ENCODE measurements at regions not wholly inside any gene's neighbourhood (a gene's known extent, or its start where the extent isn't known, plus 50 kb on each side); places are given as distances from the start of the nearest gene placed in this dataset.

GRCh38 chr5:3201121-3201520 lies 394.5 kb upstream of the IRX1 start (continued):
- TF ChIP-seq CHD7 (IDR thresholded peaks at IDR 0.05; ENCODE audit: insufficient replicate concordance, low read length): no peak
- TF ChIP-seq POLR2AphosphoS5 (IDR thresholded peaks at IDR 0.05; ENCODE audit: low read depth, low read length): no peak
- no peak for TF ChIP-seq KDM4A (IDR thresholded peaks at IDR 0.05; ENCODE audit: low read depth, low read length, severe bottlenecking)
- no peak for TF ChIP-seq EGR1 (IDR thresholded peaks at IDR 0.05; ENCODE audit: borderline replicate concordance, low read depth, low read length)
- TF ChIP-seq E2F6 (IDR thresholded peaks at IDR 0.05): no peak
- no peak for TF ChIP-seq POU5F1 (IDR thresholded peaks at IDR 0.05; ENCODE audit: low read depth, low read length)
- no peak for TF ChIP-seq ASH2L (IDR thresholded peaks at IDR 0.05; ENCODE audit: low read length)
- TF ChIP-seq TEAD4 (IDR thresholded peaks at IDR 0.05; ENCODE audit: low read depth, low read length): no peak
- no peak for TF ChIP-seq USF2 (IDR thresholded peaks at IDR 0.05; ENCODE audit: low read length)
- no peak for TF ChIP-seq CEBPB (IDR thresholded peaks at IDR 0.05; ENCODE audit: low read depth, low read length)
- TF ChIP-seq CBX8 (IDR thresholded peaks at IDR 0.05; ENCODE audit: borderline replicate concordance, low read depth, low read length): no peak
